ENCODE measurements at regions not wholly inside any gene's neighbourhood (a gene's known extent, or its start where the extent isn't known, plus 50 kb on each side); places are given as distances from the start of the nearest gene placed in this dataset.

GRCh38 chr4:4783847-4784246 is 75.6 kb upstream of the MSX1 start:
- no peak for TF ChIP-seq GLIS1 (tag by site-specific recombination; IDR thresholded peaks at IDR 0.05)
- no peak for TF ChIP-seq PRDM2 (tag by site-specific recombination; IDR thresholded peaks at IDR 0.05; ENCODE audit: borderline replicate concordance)
- TF ChIP-seq, protein P1, sequence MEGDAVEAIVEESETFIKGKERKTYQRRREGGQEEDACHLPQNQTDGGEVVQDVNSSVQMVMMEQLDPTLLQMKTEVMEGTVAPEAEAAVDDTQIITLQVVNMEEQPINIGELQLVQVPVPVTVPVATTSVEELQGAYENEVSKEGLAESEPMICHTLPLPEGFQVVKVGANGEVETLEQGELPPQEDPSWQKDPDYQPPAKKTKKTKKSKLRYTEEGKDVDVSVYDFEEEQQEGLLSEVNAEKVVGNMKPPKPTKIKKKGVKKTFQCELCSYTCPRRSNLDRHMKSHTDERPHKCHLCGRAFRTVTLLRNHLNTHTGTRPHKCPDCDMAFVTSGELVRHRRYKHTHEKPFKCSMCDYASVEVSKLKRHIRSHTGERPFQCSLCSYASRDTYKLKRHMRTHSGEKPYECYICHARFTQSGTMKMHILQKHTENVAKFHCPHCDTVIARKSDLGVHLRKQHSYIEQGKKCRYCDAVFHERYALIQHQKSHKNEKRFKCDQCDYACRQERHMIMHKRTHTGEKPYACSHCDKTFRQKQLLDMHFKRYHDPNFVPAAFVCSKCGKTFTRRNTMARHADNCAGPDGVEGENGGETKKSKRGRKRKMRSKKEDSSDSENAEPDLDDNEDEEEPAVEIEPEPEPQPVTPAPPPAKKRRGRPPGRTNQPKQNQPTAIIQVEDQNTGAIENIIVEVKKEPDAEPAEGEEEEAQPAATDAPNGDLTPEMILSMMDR (tag by site-specific recombination; IDR thresholded peaks at IDR 0.05) = no peak
- TF ChIP-seq, protein P2, sequence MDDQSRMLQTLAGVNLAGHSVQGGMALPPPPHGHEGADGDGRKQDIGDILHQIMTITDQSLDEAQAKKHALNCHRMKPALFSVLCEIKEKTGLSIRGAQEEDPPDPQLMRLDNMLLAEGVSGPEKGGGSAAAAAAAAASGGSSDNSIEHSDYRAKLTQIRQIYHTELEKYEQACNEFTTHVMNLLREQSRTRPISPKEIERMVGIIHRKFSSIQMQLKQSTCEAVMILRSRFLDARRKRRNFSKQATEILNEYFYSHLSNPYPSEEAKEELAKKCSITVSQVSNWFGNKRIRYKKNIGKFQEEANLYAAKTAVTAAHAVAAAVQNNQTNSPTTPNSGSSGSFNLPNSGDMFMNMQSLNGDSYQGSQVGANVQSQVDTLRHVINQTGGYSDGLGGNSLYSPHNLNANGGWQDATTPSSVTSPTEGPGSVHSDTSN (CRISPR knock-in tag; IDR thresholded peaks at IDR 0.05) = no peak
- TF ChIP-seq ZNF175 (tag by site-specific recombination; IDR thresholded peaks at IDR 0.05) = no peak
- no peak for TF ChIP-seq ZNF747 (tag by site-specific recombination; IDR thresholded peaks at IDR 0.05)
- TF ChIP-seq, protein P3, sequence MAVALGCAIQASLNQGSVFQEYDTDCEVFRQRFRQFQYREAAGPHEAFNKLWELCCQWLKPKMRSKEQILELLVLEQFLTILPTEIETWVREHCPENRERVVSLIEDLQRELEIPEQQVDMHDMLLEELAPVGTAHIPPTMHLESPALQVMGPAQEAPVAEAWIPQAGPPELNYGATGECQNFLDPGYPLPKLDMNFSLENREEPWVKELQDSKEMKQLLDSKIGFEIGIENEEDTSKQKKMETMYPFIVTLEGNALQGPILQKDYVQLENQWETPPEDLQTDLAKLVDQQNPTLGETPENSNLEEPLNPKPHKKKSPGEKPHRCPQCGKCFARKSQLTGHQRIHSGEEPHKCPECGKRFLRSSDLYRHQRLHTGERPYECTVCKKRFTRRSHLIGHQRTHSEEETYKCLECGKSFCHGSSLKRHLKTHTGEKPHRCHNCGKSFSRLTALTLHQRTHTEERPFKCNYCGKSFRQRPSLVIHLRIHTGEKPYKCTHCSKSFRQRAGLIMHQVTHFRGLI (tag by site-specific recombination; IDR thresholded peaks at IDR 0.05) = no peak

Data from HEK293 (cell line).